HUES6 (cell line): ENCODE measurements at regions not wholly inside any gene's neighbourhood (a gene's known extent, or its start where the extent isn't known, plus 50 kb on each side); places are given as distances from the start of the nearest gene placed in this dataset.

ENCODE experiments used
- H3K27ac ChIP-seq: 2 replicates; pipeline ENCODE4 v1.7.0; 2013; ENCODE audit warnings: low read depth, mild to moderate bottlenecking, low read length, inconsistent platforms
- H3K27me3 ChIP-seq: 2 replicates; pipeline ENCODE4 v1.6.1; 2013; ENCODE audit warnings: low read length; ENCODE audit not compliant: control insufficient read depth, insufficient read depth
- H3K36me3 ChIP-seq: 2 replicates; pipeline ENCODE4 v1.6.1; 2013; ENCODE audit warnings: low read length; ENCODE audit not compliant: control insufficient read depth, insufficient read depth
- H3K4me1 ChIP-seq: 2 replicates; pipeline ENCODE4 v1.6.1; 2013; ENCODE audit warnings: low read length; ENCODE audit not compliant: control insufficient read depth, insufficient read depth
- H3K4me3 ChIP-seq: 2 replicates; pipeline ENCODE4 v1.5.1; 2013; ENCODE audit warnings: low read depth, low read length
- H3K9ac ChIP-seq: one replicate; pipeline ENCODE4 v1.6.1; 2013; ENCODE audit warnings: mild to moderate bottlenecking, low read length
- H3K9me3 ChIP-seq: 2 replicates; pipeline ENCODE4 v1.6.1; 2013; ENCODE audit warnings: low read depth, low read length; ENCODE audit not compliant: control insufficient read depth, insufficient read depth

GRCh38 chr4:170400361-170400760, 310.6 kb upstream of the AADAT start:
- Histone ChIP-seq H3K4me1 (no peaks in the 10 kb centered on the region), H3K4me3 (no peak overlapping the region), H3K9me3 (no peaks in the 10 kb centered on the region), H3K27me3 (no peaks in the 10 kb centered on the region), H3K9ac (no peak overlapping the region), H3K36me3 (no peaks in the 10 kb centered on the region), H3K27ac (no peak overlapping the region)

- Histone ChIP-seq H3K36me3 (no peaks in the 10 kb centered on the region), H3K9ac (no peak overlapping the region), H3K27ac (no peak overlapping the region), H3K4me1 (no peaks in the 10 kb centered on the region), H3K9me3 (no peaks in the 10 kb centered on the region), H3K4me3 (no peak overlapping the region), H3K27me3 (no peaks in the 10 kb centered on the region)
Measured at GRCh38 chr4:170399581-170400293, 310.0 kb upstream of the AADAT start.

GRCh38 chr4:170398218-170398617, 308.5 kb upstream of the AADAT start:
- Histone ChIP-seq H3K27me3 (no peaks in the 10 kb centered on the region), H3K9me3 (no peaks in the 10 kb centered on the region), H3K4me3 (no peak overlapping the region), H3K27ac (no peak overlapping the region), H3K36me3 (no peaks in the 10 kb centered on the region), H3K9ac (no peak overlapping the region), H3K4me1 (no peaks in the 10 kb centered on the region)

- no peaks in the 10 kb centered on the region for H3K4me1 ChIP-seq
- H3K9ac ChIP-seq, result no peak overlapping the region
- no peaks in the 10 kb centered on the region for H3K27me3 ChIP-seq
- no peaks in the 10 kb centered on the region for H3K36me3 ChIP-seq
- H3K4me3 ChIP-seq, result no peak overlapping the region
- no peak overlapping the region for H3K27ac ChIP-seq
- no peaks in the 10 kb centered on the region for H3K9me3 ChIP-seq
Measured at GRCh38 chr4:170395773-170396172, 306.0 kb upstream of the AADAT start.

- H3K9me3 ChIP-seq, result no peaks in the 10 kb centered on the region
- H3K27ac ChIP-seq, result no peak overlapping the region
- no peaks in the 10 kb centered on the region for H3K4me1 ChIP-seq
- no peak overlapping the region for H3K4me3 ChIP-seq
- H3K27me3 ChIP-seq, result no peaks in the 10 kb centered on the region
- no peak overlapping the region for H3K9ac ChIP-seq
- H3K36me3 ChIP-seq, result no peaks in the 10 kb centered on the region
Measured at GRCh38 chr4:170391066-170391740, 301.4 kb upstream of the AADAT start.

GRCh38 chr4:170389411-170389810, 299.7 kb upstream of the AADAT start:
- no peak overlapping the region for H3K4me3 ChIP-seq
- H3K9ac ChIP-seq, result no peak overlapping the region
- no peaks in the 10 kb centered on the region for H3K9me3 ChIP-seq
- H3K27ac ChIP-seq, result no peak overlapping the region
- H3K4me1 ChIP-seq, result no peaks in the 10 kb centered on the region
- no peaks in the 10 kb centered on the region for H3K27me3 ChIP-seq
- no peaks in the 10 kb centered on the region for H3K36me3 ChIP-seq

GRCh38 chr4:170388255-170388654, 298.5 kb upstream of the AADAT start:
- Histone ChIP-seq H3K9ac (no peak overlapping the region), H3K36me3 (no peaks in the 10 kb centered on the region), H3K9me3 (no peaks in the 10 kb centered on the region), H3K27ac (no peak overlapping the region), H3K27me3 (no peaks in the 10 kb centered on the region), H3K4me1 (no peaks in the 10 kb centered on the region), H3K4me3 (no peak overlapping the region)

GRCh38 chr4:170386971-170387370, 297.2 kb upstream of the AADAT start:
- H3K36me3 ChIP-seq, result no peaks in the 10 kb centered on the region
- no peak overlapping the region for H3K4me3 ChIP-seq
- H3K9ac ChIP-seq, result no peak overlapping the region
- no peak overlapping the region for H3K27ac ChIP-seq
- no peaks in the 10 kb centered on the region for H3K27me3 ChIP-seq
- H3K4me1 ChIP-seq, result no peaks in the 10 kb centered on the region
- H3K9me3 ChIP-seq, result no peaks in the 10 kb centered on the region

- no peaks in the 10 kb centered on the region for H3K27me3 ChIP-seq
- H3K9me3 ChIP-seq, result no peaks in the 10 kb centered on the region
- no peaks in the 10 kb centered on the region for H3K36me3 ChIP-seq
- no peak overlapping the region for H3K9ac ChIP-seq
- no peak overlapping the region for H3K27ac ChIP-seq
- no peaks in the 10 kb centered on the region for H3K4me1 ChIP-seq
- H3K4me3 ChIP-seq, result no peak overlapping the region
Measured at GRCh38 chr4:170386511-170386910, 296.8 kb upstream of the AADAT start.

GRCh38 chr4:170374770-170375169, 285.0 kb upstream of the AADAT start:
- no peak overlapping the region for H3K4me3 ChIP-seq
- no peaks in the 10 kb centered on the region; the same call in 1 of the 2 replicates for H3K9me3 ChIP-seq
- no peak overlapping the region for H3K27ac ChIP-seq
- H3K27me3 ChIP-seq, result no peaks in the 10 kb centered on the region
- H3K36me3 ChIP-seq, result no peaks in the 10 kb centered on the region
- H3K9ac ChIP-seq, result no peak overlapping the region
- no peaks in the 10 kb centered on the region for H3K4me1 ChIP-seq

GRCh38 chr4:170348945-170349344, 259.2 kb upstream of the AADAT start:
- H3K9ac ChIP-seq, result no peak overlapping the region
- no peaks in the 10 kb centered on the region for H3K4me1 ChIP-seq
- H3K9me3 ChIP-seq, result peaks cover 8% of the 10 kb centered on the region
- no peak overlapping the region for H3K4me3 ChIP-seq
- no peaks in the 10 kb centered on the region for H3K27me3 ChIP-seq
- H3K36me3 ChIP-seq, result no peaks in the 10 kb centered on the region
- no peak overlapping the region for H3K27ac ChIP-seq
